Stimulated activated CD4-positive, alpha-beta T cell treated with anti-CD3 and anti-CD28 coated beads, Interleukin-2, amount 100 ng/mL, for 24 hours (primary cell): ENCODE measurements at regions not wholly inside any gene's neighbourhood (a gene's known extent, or its start where the extent isn't known, plus 50 kb on each side); places are given as distances from the start of the nearest gene placed in this dataset.
"Not testable (repeated sequence)": the region's sequence is repeated elsewhere in the genome, so short reads cannot be mapped to it uniquely, and the experiment has no call there.

ENCODE experiments used
- DNase-seq, 2 donors: peaks; one replicate each; pipeline ENCODE4 v3.0.0-alpha.2; 2020

GRCh38 chr3:163601426-163601825, 1476.9 kb downstream of the SI start:
- DNase-seq, result no peak

- DNase-seq, result no peak
Observed at GRCh38 chr3:163587342-163587741, 1491.0 kb downstream of the SI start.

- no peak for DNase-seq
Observed at GRCh38 chr3:163582967-163583366, 1495.3 kb downstream of the SI start.

GRCh38 chr3:163577271-163577670, 1501.0 kb downstream of the SI start:
- no peak for DNase-seq

- DNase-seq, result no peak
Observed at GRCh38 chr3:163576314-163576713, 1502.0 kb downstream of the SI start.

GRCh38 chr3:163573324-163573723, 1505.0 kb downstream of the SI start:
- no peak for DNase-seq

- DNase-seq, result no peak
Observed at GRCh38 chr3:163572856-163573255, 1505.4 kb downstream of the SI start.

GRCh38 chr3:163563485-163563884, 1514.8 kb downstream of the SI start:
- no peak for DNase-seq

GRCh38 chr3:163562625-163563024, 1515.7 kb downstream of the SI start:
- no peak for DNase-seq

- no peak for DNase-seq
Observed at GRCh38 chr3:163561151-163561550, 1517.1 kb downstream of the SI start.

GRCh38 chr3:163560459-163560858, 1517.8 kb downstream of the SI start:
- no peak for DNase-seq

GRCh38 chr3:163556813-163557523, 1521.3 kb downstream of the SI start:
- no peak for DNase-seq

- DNase-seq, result no peak
Observed at GRCh38 chr3:163555918-163556317, 1522.4 kb downstream of the SI start.

GRCh38 chr3:163552659-163552966, 1525.7 kb downstream of the SI start:
- no peak for DNase-seq

GRCh38 chr3:163551915-163552658, 1526.2 kb downstream of the SI start:
- not testable (repeated sequence) for DNase-seq

GRCh38 chr3:163548015-163548414, 1530.3 kb downstream of the SI start:
- no peak for DNase-seq

GRCh38 chr3:163547014-163547685, 1531.1 kb downstream of the SI start:
- no peak for DNase-seq

GRCh38 chr3:163543662-163544061, 1534.6 kb downstream of the SI start:
- no peak for DNase-seq

- DNase-seq, result no peak
Observed at GRCh38 chr3:163541629-163542028, 1536.7 kb downstream of the SI start.

GRCh38 chr3:163538387-163538786, 1539.9 kb downstream of the SI start:
- no peak for DNase-seq

GRCh38 chr3:163533381-163533780, 1544.9 kb downstream of the SI start:
- no peak for DNase-seq

- no peak for DNase-seq
Observed at GRCh38 chr3:163523375-163523774, 1554.9 kb downstream of the SI start.

GRCh38 chr3:163521261-163521660, 1557.0 kb downstream of the SI start:
- DNase-seq, result no peak

GRCh38 chr3:163518065-163518464, 1560.2 kb downstream of the SI start:
- no peak for DNase-seq
